ENCODE measurements at regions not wholly inside any gene's neighbourhood (a gene's known extent, or its start where the extent isn't known, plus 50 kb on each side); places are given as distances from the start of the nearest gene placed in this dataset.

DNA sequence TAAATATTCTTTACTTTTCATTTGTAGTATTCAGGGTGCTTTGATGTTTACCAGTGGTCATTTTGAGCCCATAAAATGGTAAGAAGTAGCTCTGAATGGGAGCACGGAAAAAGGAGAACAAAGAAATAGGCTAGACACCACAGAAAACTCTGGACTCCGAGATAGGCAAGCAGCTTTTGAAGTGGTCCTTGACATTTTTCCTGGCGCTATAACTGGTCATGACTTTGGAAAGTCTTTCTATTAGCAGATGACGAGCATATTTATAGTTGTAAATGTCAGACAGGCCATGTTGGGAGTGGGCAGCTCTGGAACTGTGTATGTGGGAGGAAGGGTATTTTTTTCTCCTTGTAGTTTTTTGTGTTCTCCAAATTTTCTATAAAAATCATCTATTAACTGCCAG, 126.1 kb upstream of the POC5 start:
- Histone ChIP-seq H2BK5ac (ENCODE audit: low read depth, low read length) (no peak overlapping the region), H3K23ac (ENCODE audit: insufficient read length) (no peak overlapping the region), H4K5ac (ENCODE audit: insufficient read length, low read depth, low read length) (no peak overlapping the region), H3K56ac (replicated peaks; ENCODE audit: insufficient read length, low read depth, low read length) (no peak overlapping the region), H3K79me1 (ENCODE audit: low read depth, low read length) (no peaks in the 10 kb centered on the region), H2BK120ac (replicated peaks; ENCODE audit: low read depth, low read length) (no peak overlapping the region), H3K23me2 (ENCODE audit: low read depth, low read length) (no peaks in the 10 kb centered on the region), H3K4me2 (ENCODE audit: insufficient read depth in 1 of 2, low read depth in 2 of 2, low read length in 2 of 2) (no peak overlapping the region), H3K27ac (ENCODE audit: low read depth, low read length) (no peak overlapping the region), H2BK15ac (ENCODE audit: low read length) (no peak overlapping the region), H3K9me3 (ENCODE audit: insufficient read depth in 2 of 2, low read depth in 1 of 2, low read length in 1 of 2) (peaks cover 3% of the 10 kb centered on the region in 2 experiments; a peak in 1 of 4 replicates), H3K79me2 (ENCODE audit: control insufficient read depth in 1 of 2, insufficient read depth in 2 of 2, low read length in 2 of 2) (no peaks in the 10 kb centered on the region), H3K4me3 (ENCODE audit: extremely low read depth in 1 of 4, insufficient read depth in 2 of 4, low read depth in 3 of 4, low read length in 4 of 4) (no peak overlapping the region), H3K9ac (replicated peaks in 1 of 4; ENCODE audit: extremely low read depth in 1 of 4, low read depth in 3 of 4, low read length in 3 of 4) (no peak overlapping the region), H2AK5ac (ENCODE audit: low read depth, low read length) (no peak overlapping the region), H4K91ac (replicated peaks; ENCODE audit: insufficient read length, low read length) (no peak overlapping the region), H4K8ac (ENCODE audit: extremely low read depth, insufficient read depth, low read length) (no peak overlapping the region), H2AFZ (ENCODE audit: low read length) (no peak overlapping the region), H3K4ac (replicated peaks; ENCODE audit: insufficient read length, low read depth, low read length) (no peak overlapping the region), H2BK12ac (ENCODE audit: low read depth, low read length) (no peak overlapping the region), H3K4me1 (replicated peaks in 1 of 4; ENCODE audit: control insufficient read depth in 3 of 4, insufficient read depth in 4 of 4, low read length in 3 of 4) (no peaks in the 10 kb centered on the region), H3K14ac (ENCODE audit: insufficient read length) (no peak overlapping the region), H2BK20ac (ENCODE audit: low read length) (no peak overlapping the region), H3K27me3 (replicated peaks in 1 of 4; ENCODE audit: control insufficient read depth in 3 of 4, extremely low read depth in 1 of 4, insufficient read depth in 3 of 4, low read length in 3 of 4) (no peaks in the 10 kb centered on the region), H3K36me3 (ENCODE audit: control insufficient read depth in 2 of 4, insufficient read depth in 4 of 4, low read length in 3 of 4) (no peaks in the 10 kb centered on the region), H3K18ac (ENCODE audit: extremely low read depth, low read length) (no peak overlapping the region), H4K20me1 (replicated peaks in 1 of 2; ENCODE audit: control insufficient read depth in 1 of 2, insufficient read depth in 2 of 2, low read length in 2 of 2) (no peaks in the 10 kb centered on the region)
- ChIA-PET POLR2A (ENCODE audit: partially characterized antibody) (no interaction called here), CTCF (ENCODE audit: partially characterized antibody) (interaction anchor here (0.8 kb wide), 1 partner anchor 16 kb away, joined by 3 read pairs; no protein-coding TSS in a partner anchor)
- DNase-seq (ENCODE audit: low read depth in 1 of 2, low spot score in 2 of 2) (no peak), FAIRE-seq (no peak)
- WGBS, 2 experiments (ENCODE audit: extremely low coverage in 1 of 2, insufficient coverage in 1 of 2, insufficient read length in 1 of 2, insufficient replicate concordance in 2 of 2, low coverage in 1 of 2, low lambda C conversion rate in 2 of 2, missing lambda C conversion rate in 1 of 2), result 63% methylated on average over 4 of the region's 4 CpGs; no CpG with 5 or more reads in 1 of the 2 experiments
- TF ChIP-seq NRF1 (IDR thresholded peaks at IDR 0.05; ENCODE audit: low read depth, low read length), result no peak
- TF ChIP-seq, protein P1, sequence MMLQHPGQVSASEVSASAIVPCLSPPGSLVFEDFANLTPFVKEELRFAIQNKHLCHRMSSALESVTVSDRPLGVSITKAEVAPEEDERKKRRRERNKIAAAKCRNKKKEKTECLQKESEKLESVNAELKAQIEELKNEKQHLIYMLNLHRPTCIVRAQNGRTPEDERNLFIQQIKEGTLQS (IDR thresholded peaks at IDR 0.05; ENCODE audit: insufficient read depth, low read depth, low read length), result no peak
- no peak for TF ChIP-seq SP4 (IDR thresholded peaks at IDR 0.05; ENCODE audit: low read length)
- TF ChIP-seq YY1 (IDR thresholded peaks at IDR 0.05; ENCODE audit: low read depth, low read length), result no peak
- no peak for TF ChIP-seq SIRT6 (IDR thresholded peaks at IDR 0.05; ENCODE audit: low read length)
- no peak for TF ChIP-seq RBBP5 (IDR thresholded peaks at IDR 0.05; ENCODE audit: borderline replicate concordance, low read depth, low read length)
- no peak for TF ChIP-seq SAP30 (IDR thresholded peaks at IDR 0.05; ENCODE audit: insufficient read depth, insufficient replicate concordance, low read length)
- TF ChIP-seq SP1 (IDR thresholded peaks at IDR 0.05; ENCODE audit: low read depth, low read length), result no peak
- TF ChIP-seq CREB1 (IDR thresholded peaks at IDR 0.05), result no peak
- TF ChIP-seq PHF8 (conservative IDR thresholded peaks at IDR 0.05; ENCODE audit: low read depth, low read length), result no peak
- TF ChIP-seq NANOG (IDR thresholded peaks at IDR 0.05; ENCODE audit: insufficient read depth, low read depth, low read length, poor library complexity, severe bottlenecking), result no peak
- TF ChIP-seq GTF2F1 (IDR thresholded peaks at IDR 0.05; ENCODE audit: borderline replicate concordance, low read depth, low read length), result no peak
- TF ChIP-seq SUZ12 (IDR thresholded peaks at IDR 0.05; ENCODE audit: low read length), result no peak

All from H1 (cell line).